Cardiac muscle cell (in vitro differentiated cells and primary cell): ENCODE measurements at regions not wholly inside any gene's neighbourhood (a gene's known extent, or its start where the extent isn't known, plus 50 kb on each side); places are given as distances from the start of the nearest gene placed in this dataset.
A peak's percentile ranks its signal among the peaks of the same experiment; 100 is the strongest.

Source experiments
- DNase-seq, 2 donors: peaks; one replicate each; pipeline versions ENCODE4 v3.0.0 to v3.0.0-alpha.2; 2010 to 2017; ENCODE audit warnings: low read depth in 1 of 2, low spot score in 1 of 2
- H3K27ac ChIP-seq: fragments of 200-600 bp; sonication (generic); 2 replicates; pipeline ENCODE4 v1.5.1; 2016
- H3K27me3 ChIP-seq: fragments of 200-600 bp; sonication (generic); 2 replicates; pipeline ENCODE4 v1.6.0; 2016; ENCODE audit warnings: control low read depth
- H3K36me3 ChIP-seq: fragments of 200-600 bp; sonication (generic); 2 replicates; pipeline ENCODE4 v1.5.1; 2016; ENCODE audit warnings: control low read depth
- H3K4me1 ChIP-seq: fragments of 200-600 bp; sonication (generic); 2 replicates; pipeline ENCODE4 v1.8.1; 2017; ENCODE audit warnings: low read depth, mild to moderate bottlenecking, mixed run types
- H3K4me3 ChIP-seq: fragments of 200-600 bp; sonication (generic); 2 replicates; pipeline ENCODE4 v1.5.1; 2016; ENCODE audit warnings: mild to moderate bottlenecking
- H3K9me3 ChIP-seq: fragments of 200-600 bp; sonication (generic); 2 replicates; pipeline ENCODE4 v1.5.1; 2017; ENCODE audit warnings: low read depth, mild to moderate bottlenecking, control low read depth
- TF ChIP-seq, protein P1 (sequence below): IDR thresholded peaks from 2 replicates; pipeline ENCODE4 v1.5.1; 2012; ENCODE audit warnings: low read depth, mild to moderate bottlenecking, low read length

DNA sequence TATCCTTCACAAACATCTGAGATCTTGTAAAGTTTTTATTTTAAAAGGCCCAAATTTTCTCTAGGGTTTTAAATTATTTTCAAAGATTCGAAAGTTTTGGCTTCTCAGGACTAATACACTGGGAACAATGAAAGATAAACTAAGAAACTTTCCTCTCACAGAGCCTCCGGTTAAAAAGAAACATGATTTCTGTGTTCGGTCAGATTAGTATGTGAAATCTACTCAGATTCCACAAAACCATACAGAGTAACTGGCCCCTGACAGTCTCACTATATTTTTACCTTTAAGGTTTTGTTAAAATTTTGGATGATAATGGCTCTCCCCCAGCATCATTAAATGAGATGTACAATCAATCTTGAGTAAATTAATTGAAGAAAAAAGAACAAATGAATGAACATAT lies 471.0 kb downstream of the COL12A1 start:
- Histone ChIP-seq H3K9me3 (no peaks in the 10 kb centered on the region), H3K27ac (no peak overlapping the region), H3K36me3 (no peaks in the 10 kb centered on the region), H3K4me3 (no peak overlapping the region), H3K27me3 (no peaks in the 10 kb centered on the region), H3K4me1 (no peaks in the 10 kb centered on the region)
- TF ChIP-seq, protein P1, sequence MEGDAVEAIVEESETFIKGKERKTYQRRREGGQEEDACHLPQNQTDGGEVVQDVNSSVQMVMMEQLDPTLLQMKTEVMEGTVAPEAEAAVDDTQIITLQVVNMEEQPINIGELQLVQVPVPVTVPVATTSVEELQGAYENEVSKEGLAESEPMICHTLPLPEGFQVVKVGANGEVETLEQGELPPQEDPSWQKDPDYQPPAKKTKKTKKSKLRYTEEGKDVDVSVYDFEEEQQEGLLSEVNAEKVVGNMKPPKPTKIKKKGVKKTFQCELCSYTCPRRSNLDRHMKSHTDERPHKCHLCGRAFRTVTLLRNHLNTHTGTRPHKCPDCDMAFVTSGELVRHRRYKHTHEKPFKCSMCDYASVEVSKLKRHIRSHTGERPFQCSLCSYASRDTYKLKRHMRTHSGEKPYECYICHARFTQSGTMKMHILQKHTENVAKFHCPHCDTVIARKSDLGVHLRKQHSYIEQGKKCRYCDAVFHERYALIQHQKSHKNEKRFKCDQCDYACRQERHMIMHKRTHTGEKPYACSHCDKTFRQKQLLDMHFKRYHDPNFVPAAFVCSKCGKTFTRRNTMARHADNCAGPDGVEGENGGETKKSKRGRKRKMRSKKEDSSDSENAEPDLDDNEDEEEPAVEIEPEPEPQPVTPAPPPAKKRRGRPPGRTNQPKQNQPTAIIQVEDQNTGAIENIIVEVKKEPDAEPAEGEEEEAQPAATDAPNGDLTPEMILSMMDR, result no peak
- no peak for DNase-seq

DNA sequence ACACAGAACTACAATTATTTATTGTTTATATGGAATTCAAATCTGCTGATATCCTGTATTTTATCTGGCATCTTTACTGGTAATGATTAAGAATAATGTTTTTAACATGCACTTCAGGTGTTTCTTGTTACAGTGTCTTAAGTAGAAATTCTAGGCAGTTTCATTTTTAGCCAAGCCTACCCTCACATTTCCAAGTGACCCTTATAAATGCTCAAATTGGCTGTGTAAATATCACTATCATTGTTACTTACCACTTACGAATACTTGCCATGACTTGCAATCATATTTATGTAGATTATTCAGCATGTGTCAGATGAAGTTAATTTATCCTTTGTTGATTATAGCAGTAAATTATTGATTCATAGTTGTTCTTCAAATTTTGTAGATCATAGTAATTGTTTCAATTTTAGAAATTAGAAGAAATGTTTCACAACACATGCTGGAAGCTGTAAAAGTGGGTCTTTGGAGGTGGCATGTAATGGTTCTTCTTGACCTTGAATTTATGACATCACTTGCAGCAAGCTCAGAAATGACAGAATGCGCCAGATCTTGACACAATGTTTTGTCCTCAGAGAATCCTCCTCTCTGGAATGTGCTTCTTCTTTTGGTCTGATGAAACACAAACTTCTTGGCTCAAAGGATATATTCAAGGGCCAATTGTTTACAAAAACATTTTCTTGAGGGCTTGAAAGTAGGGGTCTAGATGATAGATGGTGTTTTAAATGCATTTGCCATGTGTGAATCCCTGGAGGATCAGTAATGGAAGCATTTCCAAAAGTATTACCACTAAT lies 471.8 kb downstream of the COL12A1 start:
- H3K4me1 ChIP-seq, result no peaks in the 10 kb centered on the region
- H3K9me3 ChIP-seq, result no peaks in the 10 kb centered on the region
- H3K27ac ChIP-seq, result no peak overlapping the region
- no peaks in the 10 kb centered on the region for H3K36me3 ChIP-seq
- no peaks in the 10 kb centered on the region for H3K27me3 ChIP-seq
- TF ChIP-seq, protein P1, result no peak
- peak in 1 of 2 donors; percentile 27 for DNase-seq
- no peak overlapping the region for H3K4me3 ChIP-seq

DNA sequence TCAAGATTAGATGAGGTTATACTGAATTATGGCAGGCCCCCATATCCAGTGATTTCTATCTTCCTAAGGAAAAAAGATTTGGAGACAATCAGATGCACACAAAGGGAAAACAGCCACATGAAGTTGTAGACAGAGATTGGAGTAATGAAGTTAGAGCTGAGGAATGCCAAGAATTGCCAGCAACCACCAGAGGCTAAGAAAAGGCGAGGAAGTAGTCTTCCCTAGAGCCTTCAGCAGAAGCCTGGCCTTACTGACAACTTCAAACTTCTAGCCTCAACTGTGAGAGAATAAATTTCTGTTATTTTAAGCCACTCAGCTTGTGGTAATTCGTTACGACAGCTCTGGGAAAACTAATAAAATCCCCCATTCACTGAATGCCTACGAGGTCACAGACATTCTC lies 473.9 kb downstream of the COL12A1 start:
- TF ChIP-seq, protein P1, result no peak
- H3K4me3 ChIP-seq, result no peak overlapping the region
- no peaks in the 10 kb centered on the region for H3K36me3 ChIP-seq
- H3K27ac ChIP-seq, result no peak overlapping the region
- DNase-seq, result peak in 1 of 2 donors; percentile 63
- H3K27me3 ChIP-seq, result no peaks in the 10 kb centered on the region
- no peaks in the 10 kb centered on the region for H3K9me3 ChIP-seq
- no peaks in the 10 kb centered on the region for H3K4me1 ChIP-seq

DNA sequence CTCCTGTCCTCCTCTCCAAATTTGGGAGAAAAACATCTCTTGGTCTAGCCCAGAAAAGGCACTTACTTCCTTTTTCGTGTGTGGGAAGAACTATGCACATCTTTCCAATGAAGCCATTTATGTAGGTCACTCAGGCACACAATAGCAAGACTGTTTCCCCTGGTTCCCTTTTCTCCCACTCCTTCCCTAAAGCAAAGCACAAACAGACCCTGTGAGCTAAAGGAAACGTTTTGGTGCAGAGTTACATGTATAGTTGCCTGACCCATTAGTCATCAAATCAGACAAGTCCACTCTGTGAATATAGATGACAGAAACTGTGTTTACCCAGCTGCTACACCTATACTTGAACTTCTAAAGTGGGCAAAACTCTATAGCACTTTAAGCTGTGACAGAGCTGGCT lies 474.6 kb downstream of the COL12A1 start:
- Histone ChIP-seq H3K4me1 (no peaks in the 10 kb centered on the region), H3K27ac (no peak overlapping the region), H3K4me3 (no peak overlapping the region), H3K27me3 (no peaks in the 10 kb centered on the region), H3K9me3 (no peaks in the 10 kb centered on the region), H3K36me3 (no peaks in the 10 kb centered on the region)
- DNase-seq, result peak in 1 of 2 donors; percentile 49
- TF ChIP-seq, protein P1, result no peak

DNA sequence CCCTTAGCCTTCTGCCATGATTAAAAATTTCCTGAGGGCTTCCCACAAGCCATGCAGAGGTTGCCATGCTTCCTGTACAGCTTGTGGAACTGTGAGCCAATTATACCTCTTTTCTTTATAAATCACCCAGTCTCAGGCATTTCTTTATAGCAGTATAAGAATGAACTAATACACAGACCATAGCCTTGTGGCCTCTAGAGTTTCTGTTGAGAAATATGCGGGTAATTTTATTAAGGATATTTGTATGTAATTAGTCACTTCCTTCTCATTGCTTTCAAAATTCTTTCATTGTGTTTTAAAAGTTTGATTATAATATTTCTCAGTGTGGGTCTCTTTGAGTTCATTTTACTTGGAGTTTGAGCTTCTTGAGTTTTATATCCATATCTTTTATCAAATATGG lies 484.9 kb downstream of the COL12A1 start:
- Histone ChIP-seq H3K36me3 (no peaks in the 10 kb centered on the region), H3K27me3 (no peaks in the 10 kb centered on the region), H3K9me3 (no peaks in the 10 kb centered on the region), H3K4me3 (no peak overlapping the region), H3K4me1 (no peaks in the 10 kb centered on the region), H3K27ac (no peak overlapping the region)
- TF ChIP-seq, protein P1, result no peak
- no peak for DNase-seq
